Erythroblast (primary cell): ENCODE measurements at regions not wholly inside any gene's neighbourhood (a gene's known extent, or its start where the extent isn't known, plus 50 kb on each side); places are given as distances from the start of the nearest gene placed in this dataset.

Source experiments
- GATA1 ChIP-seq: IDR thresholded peaks from 2 replicates; pipeline ENCODE4 v1.6.1; 2011; ENCODE audit warnings: low read depth, mild to moderate bottlenecking, control low read depth, low read length, moderate library complexity
- POLR2A ChIP-seq: IDR thresholded peaks from 2 replicates; pipeline ENCODE4 v1.6.1; 2011; ENCODE audit warnings: mild to moderate bottlenecking, low read length

- TF ChIP-seq POLR2A (no peak), GATA1 (no peak)
Measured at GRCh38 chrX:69309074-69309792, 144.0 kb upstream of the PJA1 start.
